Stimulated activated CD8-positive, alpha-beta memory T cell treated with anti-CD3 and anti-CD28 coated beads, Interleukin-12 subunit alpha, Interleukin-12 subunit beta, amount 100 ng/mL, for 4 hours (primary cell): ENCODE measurements at regions not wholly inside any gene's neighbourhood (a gene's known extent, or its start where the extent isn't known, plus 50 kb on each side); places are given as distances from the start of the nearest gene placed in this dataset.
"Not testable (repeated sequence)": the region's sequence is repeated elsewhere in the genome, so short reads cannot be mapped to it uniquely, and the experiment has no call there.

Experiments used
- DNase-seq: peaks from one replicate; pipeline ENCODE4 v3.0.0-alpha.2; 2020; ENCODE audit warnings: low read depth

DNA sequence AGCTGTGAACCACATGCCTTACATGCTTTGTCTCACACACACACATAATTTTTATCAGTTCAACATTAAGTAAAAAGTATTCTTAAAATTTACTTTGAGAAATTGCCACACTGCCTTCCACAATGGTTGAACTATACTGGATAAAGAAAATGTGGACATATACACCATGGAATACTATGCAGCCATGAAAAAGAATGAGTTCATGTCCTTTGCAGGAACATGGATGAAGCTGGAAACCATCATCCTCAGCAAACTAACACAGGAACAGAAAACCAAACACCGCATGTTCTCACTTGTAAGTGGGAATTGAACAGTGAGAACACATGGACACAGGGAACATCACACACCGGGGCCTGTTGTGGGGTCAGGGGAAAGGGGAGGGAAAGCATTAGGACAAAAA, 774.9 kb upstream of the RAB6C start:
- DNase-seq = not testable (repeated sequence)

DNA sequence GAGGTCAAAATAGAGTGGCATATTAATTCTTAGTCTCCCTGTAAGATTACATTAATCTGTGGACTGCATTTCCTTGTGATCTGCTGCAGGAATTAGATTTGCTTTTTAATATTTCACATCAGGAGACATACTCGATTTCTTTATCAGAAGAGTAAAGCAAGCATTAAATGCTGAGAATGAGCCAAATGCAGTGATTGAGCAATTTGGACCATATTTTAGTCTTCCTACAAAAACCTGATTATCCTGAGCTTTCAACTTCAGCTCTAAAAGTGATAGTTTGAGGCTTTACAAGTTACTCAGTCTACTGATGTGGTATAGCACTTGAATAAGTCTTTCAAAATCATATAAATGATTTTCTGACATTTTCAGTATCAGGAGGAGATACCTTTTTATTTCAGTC, 774.3 kb upstream of the RAB6C start:
- DNase-seq = no peak

DNA sequence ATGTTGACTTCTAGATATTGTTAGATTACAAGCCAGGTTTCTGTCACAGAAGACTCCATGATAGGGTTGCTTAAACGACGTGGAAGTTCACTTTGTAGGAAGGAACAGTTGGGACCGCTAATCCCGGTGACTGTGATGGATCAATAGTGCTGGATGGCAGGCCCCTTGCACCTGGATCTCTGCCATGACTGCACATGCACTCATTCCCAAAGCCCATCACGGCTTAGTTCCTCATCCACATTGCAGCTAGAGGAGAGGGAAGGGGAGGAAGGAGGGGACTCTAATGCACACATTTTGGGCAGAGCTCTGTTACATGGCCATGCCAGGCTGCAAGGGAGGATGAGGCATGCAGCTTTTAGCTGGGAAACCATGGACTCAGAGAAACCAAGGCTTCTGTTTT, 773.7 kb upstream of the RAB6C start:
- DNase-seq = no peak

DNA sequence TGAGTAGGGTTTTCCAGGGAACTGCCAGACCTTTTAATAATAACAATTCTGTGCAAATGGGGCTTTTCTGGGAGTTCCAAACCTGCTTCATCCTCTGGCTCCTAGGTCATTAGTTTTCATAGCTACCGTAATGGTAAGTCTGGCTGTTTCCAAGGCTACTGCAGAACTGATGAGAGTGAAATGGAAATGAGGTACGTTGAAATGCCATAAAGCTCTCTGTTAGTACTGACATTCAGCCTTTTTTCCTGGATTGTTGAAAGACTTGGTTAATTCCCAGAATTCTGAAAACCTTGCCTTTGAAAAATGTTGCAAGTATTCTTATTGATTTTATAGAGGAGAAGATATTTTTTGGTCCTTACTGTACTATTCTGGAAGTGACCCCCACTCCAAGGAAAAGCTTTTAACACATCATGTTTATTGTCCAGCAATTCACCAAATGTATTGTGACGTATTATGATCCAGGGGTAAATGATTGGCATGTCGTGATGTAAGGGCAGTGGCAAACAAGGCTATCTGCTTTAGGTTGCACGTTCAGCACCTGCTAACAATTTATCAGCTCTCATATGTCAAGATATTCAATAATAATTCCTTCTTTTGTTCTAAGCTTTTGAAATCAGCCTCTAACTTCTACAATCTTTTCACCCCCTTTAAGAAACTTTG, 767.0 kb upstream of the RAB6C start:
- no peak for DNase-seq

DNA sequence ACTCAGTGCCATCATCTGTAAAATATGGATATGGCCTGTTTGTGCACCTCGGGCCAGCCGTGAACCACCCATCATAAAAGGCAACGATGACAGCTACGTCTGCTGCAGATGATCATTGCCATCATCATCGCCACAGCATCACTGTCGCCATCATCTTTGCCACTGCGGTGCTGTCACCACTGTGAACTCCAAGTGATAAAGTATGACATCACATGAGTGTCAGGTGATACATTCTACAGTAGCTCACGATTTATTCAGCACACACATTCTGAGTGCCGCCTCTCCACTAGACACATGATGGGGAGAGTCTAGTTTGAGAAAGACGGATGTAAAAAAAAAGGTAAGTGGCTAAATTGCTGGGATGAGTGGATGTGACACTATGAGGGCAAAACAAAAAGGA, 755.4 kb upstream of the RAB6C start:
- DNase-seq = no peak

DNA sequence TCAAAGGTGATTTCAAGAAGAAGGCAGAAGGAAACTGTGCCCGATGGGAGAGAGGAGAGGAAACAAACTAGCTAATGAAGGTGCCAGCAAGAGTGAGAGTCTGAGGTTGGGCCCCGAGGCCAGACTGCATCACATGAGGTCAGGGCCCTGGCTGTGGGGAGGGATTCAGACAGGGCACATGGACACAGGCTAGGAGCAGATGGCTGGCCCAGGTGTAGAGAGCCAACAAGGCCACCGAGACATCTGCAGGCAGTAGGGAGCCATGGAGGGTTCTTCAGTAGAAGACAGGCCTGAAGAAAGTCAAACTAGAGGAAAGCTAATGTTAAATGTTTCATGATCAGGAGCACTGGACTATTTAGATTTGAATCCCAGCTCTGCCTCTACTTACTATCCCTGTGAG, 755.0 kb upstream of the RAB6C start:
- DNase-seq = no peak

DNA sequence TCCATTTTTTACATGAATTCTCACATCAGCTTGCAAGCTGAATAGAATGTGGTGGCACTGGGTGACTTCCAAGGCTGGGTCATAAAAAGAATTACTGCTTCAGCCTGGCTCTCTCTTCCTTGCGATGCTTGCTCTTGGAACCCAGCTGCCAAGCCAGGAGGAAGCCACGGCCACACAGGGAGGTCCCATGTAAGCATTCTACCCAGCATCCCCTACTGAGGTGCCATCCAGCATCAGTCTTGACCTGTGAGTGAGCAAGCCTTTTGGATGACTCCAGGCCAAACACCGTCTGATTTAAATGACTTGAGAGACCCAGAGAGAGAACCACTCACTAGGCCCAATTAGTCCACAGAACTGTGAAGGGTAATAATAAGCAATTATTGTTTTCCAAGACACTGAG, 750.3 kb upstream of the RAB6C start:
- no peak for DNase-seq

DNA sequence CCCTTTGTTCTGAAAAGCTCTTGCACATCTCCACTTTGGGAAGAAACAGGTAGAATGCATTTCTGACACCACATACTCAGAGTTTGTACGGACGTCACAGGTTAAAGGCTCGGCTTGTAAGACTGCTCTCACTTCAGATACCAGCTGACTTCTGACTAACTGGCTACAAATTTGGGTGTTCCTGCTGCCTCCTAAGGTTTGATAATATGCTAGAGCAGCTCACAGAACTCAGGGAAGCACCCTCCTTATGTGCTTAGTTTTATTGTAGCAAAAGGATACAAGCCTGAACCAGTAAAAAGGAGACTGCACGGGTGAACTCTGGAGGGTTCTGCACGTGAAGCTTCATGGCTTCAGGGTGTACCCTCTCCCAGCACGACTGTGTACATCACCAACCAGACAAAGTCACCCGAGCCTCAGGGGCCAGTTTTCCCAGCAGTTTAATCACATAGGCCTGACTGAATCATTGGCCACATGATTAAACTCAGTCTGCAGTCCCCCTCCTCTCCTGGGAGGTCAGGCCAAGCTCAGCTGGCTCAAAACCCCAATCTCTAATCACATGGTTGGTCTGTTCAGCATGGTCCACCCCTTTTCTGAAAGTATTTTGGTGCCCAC, 749.5 kb upstream of the RAB6C start:
- DNase-seq = no peak

DNA sequence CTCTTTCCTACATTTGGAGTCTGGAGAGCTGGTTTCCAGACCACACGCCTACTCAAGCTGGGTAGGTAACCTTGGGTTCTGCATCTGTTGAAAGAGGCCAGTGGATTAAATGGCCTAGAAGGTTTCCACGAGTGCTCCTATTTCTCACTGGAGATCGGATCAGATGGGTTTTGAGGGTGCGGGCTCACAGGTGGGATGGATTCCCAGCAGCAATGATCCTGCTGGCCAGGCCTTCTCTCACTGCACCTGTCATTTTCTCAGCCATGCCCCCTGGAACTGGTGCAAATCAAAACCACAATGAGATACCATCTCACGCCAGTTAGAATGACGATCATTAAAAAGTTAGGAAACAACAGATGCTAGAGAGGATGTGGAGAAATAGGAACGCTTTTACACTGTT, 747.5 kb upstream of the RAB6C start:
- DNase-seq = no peak

DNA sequence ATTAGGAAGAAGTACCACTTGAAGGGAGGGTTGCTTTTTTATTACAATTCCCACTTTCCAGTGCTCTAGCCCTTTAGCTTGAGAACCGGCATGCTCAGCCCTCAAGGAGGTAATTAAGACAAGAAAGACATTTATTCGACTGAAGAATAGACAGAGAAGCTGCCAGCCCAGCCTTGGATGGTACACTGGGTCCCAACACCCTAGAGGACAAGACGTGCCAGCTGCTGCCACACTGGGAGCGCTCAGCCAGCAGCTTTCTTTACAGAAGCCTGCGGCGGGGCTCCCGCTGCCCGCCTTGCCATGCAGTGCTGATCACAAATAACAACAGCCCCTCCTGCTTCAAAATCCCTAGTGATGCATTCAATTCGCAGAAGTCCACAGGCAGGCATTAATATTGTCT, 746.3 kb upstream of the RAB6C start:
- DNase-seq = no peak

DNA sequence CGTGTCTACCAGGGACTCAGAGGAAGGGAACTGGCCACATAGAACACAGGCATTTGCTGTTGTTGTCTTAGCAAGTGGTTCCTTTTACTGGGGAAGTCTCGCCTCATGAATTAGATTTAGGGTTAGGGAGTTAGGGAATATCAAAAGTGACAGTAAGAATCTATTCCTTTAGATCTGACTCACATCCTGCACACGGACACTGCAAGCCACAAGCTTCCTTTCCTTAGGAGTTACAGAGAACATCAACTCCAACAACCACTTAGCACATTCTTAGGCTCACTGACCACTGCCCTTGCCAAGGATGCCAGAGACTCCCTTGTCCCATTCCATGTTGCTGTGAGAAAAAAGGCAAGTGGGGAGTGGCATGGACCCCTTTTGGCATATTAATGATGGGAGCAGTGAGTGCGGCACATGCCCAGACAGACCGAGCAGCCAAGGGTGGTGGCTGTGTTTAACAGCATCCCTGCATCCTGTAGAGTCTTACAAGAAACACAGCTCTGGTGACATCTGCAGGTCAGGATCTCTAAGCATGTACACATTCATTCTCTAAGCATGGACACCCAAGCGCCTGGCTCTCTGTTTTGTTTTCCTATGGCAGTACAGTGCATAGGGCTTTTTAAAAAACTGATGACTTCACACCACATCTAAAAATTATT, 745.6 kb upstream of the RAB6C start:
- DNase-seq = no peak

DNA sequence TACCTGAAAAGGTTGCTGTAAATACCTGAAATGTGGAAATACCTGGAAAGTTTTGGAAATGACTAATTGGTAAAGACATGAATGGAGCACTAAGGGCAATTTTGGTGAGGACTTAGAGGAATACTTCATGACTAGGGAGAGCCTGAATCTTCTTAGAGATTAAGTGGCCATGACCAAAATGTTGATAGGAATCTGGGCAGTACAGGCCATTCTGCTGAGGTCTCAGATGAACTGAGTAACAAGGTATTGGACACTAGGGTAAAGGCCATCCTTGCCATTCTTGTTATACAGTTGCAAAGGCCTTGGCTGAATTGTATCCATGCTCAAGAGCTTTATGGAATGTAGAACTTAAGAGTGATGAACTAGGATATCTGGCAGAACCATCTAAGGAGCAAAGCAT, 742.9 kb upstream of the RAB6C start:
- DNase-seq = no peak

DNA sequence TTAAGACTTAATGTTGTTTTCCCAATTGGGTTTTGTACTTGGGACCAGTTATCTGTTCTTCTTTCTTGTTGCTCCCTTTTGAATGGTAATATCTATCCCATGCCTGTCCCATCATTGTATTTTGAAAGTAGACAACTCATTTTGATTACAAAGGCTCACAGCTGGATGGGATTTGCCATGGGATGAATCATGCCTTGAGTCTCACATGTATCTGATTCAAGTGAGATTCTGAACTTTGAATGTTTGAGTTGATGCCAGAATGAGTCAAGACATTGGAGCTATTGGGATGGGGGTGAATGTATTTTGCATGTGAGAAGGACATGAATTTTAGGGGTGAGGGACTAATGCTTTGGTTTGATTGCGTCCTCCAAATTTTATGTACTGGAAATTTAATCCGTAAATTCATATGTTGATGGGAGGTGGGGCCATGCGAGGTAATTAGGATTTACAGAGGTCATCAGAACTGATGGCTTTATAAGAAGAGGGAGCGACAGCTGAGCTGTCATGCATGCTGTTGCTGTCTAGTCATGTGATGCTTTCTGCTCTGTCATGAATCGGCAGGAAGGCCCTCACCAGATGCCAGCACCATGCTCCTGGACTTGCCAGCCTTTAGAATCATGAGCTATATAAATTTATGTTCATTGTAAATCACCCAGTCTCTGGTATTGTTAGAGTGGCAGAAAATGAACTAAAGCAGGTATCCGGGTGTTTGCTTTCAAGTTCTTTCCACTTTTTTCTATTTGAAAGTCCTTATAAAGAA, 741.3 kb upstream of the RAB6C start:
- no peak for DNase-seq

DNA sequence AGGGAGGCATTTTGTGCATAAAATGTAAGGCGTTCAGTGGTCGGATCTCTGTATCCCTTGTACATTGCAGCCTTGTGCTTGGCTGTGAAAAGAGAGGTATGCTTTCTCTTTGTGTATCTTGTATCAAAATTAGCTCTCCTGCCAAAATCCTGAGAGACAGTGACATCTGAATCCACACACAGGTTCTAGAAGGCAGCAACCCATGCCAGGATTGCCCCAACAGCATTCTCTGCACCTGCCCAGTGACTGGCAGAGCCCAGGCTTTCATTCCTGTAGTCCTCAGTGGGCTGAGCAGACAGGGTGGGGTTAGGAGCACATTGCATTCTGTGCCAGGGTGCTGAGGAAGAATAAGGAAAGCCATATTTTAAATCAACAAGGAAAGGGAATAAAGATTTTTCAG, 740.3 kb upstream of the RAB6C start:
- DNase-seq = no peak

DNA sequence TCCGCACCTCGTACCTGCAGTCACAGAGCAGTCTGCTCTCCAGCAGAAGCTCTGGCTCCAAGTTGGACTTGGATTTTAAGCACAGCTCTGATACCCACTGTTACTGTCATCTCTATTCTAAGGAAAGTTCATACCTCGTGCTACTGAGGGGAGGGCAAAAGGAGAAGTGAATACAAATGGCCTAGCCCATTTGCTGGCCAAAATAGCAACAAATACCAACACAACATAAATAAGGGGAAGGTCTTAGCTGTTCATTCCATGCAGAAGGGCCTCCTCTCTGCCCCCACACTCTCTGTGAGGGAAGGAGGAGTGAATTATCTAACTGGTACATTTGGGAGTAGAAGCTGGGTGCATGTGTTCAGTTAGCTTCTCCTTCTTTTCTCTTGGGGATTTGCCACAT, 739.4 kb upstream of the RAB6C start:
- DNase-seq = no peak

DNA sequence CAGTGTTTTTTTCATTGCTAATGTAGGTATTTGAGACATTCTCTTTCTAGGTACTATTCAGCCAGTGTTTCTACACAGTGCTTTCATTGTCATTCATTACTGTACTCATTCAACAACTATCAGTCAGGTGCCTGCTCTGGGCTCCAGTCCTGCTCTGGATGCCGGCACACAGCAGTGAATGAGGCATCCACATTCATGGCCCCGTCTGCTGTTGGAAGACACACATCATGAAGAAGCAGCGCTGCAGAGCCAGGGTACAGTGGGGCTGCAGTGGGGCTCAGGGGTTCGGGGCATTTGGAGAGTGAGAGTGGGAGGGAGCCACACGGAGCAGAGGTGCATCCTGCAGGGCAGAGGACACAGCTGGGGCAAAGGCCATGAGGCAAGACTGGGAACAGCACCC, 737.2 kb upstream of the RAB6C start:
- DNase-seq = no peak

DNA sequence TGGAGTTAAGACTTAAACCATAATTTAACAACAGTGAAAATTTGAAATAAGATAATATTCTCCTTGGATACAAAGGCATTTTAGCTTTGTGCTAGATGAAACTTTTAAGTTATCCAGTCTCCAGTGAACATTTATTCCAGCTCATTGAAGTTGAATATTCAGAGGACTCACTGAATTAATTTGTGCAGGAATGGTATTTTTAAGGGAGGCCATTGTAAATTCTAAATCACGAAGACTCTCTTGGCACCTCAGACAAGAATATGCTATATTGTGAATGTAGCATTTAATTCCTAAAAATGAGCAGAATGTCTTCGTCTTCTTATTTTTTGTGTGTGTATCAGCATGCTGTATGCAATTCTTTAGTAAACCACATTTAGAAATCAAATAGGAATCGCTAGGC, 731.7 kb upstream of the RAB6C start:
- no peak for DNase-seq

DNA sequence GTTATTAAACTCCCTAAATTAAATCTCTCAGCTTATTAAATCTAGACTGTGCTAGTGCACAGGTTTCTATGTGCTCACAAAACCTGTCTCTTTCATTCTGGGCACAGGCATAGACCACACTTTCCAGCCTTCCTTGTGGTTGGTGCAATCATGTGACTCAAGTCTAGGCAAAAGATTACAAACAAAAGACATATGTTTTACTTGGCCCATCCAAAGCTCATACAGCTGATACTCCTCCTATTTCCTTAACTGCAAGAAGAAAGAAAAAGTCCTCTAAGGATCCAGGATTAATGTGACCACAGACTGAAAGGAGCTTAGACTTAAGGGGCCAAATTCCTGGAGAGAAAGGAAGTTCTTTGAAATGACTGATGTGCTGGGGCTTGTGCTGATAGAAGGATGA, 731.3 kb upstream of the RAB6C start:
- no peak for DNase-seq

DNA sequence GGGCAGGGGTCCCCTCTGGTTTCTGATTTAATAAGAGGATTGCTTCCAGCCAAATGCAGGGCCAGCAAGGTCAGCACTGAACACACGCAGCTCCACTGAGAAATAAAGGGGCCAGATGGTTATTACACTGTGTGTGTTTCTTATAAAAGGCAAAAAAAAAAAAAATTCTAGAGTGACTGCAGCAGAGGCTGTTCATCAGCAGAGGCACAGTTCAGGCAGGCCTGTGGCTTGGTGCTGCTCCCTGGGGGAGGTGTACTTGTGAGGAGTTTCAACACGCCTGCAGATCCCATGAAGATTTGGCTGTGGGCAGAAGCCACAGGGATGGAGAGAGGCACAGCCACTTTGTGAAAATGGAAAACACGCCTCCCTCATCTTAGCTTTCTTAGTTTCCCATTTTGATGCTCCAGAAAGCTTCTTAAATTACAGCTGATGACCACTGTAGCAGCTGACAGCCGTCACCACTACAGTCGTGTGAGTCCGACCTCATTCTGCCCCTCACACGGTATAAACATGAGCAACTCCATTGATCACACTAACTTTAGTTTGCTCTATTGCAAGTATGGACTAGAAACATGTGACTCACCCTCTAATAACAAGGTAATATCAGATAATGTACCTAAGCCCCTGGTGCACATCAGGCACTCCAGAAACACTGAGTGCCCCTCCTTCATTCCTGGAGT, 726.5 kb upstream of the RAB6C start:
- no peak for DNase-seq

DNA sequence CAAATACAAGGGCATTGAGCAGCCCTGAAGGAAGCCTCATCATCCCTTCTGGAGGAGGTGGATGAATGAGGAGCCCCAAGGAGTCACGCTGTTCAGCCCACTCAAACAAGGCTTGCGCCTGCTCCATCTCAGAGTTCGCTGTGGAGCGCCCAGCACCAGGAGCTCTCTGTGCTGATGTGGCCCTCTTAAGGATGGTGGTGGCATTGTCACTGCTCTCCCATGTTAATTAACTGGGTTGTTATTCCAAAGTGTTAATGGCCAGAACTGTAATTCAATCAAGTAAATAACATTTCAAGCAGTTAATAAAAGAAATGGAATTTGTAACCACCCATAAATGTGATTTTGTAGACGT, 726.0 kb upstream of the RAB6C start:
- no peak for DNase-seq

DNA sequence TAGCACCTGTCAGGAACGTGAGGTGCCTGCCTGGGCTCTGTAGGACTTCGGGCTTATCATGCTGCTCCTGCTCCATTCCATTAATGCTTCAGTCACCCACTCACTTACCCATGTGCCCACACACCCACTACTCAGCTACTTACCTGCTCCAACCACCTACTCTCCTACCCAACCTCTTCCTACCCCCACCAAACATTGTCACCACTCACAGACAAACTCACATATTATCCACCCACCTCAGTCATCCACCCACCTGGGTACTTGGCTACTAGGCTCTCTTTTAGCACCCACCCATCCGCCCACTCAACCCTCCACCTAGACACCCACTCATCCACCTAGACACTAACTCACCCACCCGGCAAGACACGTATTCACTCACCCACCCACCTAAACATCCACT, 724.7 kb upstream of the RAB6C start:
- no peak for DNase-seq

DNA sequence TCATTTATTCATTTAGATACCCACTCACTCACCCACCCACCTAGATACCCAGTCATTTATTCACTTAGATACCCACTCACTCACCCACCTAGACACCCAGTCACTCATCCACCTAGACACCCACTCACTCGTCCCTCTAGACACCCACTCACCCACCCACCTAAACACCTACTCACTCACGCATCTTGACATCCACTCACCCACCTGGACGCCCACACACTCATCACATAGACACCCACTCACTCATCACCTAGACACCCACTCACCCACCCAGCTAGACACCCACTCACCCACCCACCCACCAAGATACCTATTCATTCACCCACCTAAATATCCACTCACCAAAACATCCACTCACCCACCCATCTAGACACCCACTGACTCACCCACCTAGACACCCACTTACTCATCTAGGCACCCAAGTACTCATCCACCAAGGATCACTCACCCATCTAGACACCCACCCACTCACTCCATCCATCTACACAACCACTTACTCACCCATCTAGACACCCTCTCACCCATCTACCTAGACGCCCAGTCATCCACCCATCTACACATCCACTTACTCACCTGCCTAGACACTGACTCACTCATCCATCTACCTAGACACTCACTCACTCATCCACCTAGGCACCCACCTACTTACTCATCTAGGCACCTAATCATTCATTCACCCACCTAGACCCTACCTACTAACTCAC, 723.7 kb upstream of the RAB6C start:
- DNase-seq = no peak
